Rectal smooth muscle tissue (tissue), 1 donor: ENCODE measurements at regions not wholly inside any gene's neighbourhood (a gene's known extent, or its start where the extent isn't known, plus 50 kb on each side); places are given as distances from the start of the nearest gene placed in this dataset.

Source experiments
- H3K27ac ChIP-seq: one replicate; pipeline ENCODE4 v1.7.0; 2013; ENCODE audit warnings: low read depth, low read length, inconsistent platforms
- H3K27me3 ChIP-seq: one replicate; pipeline ENCODE4 v1.7.0; 2013; ENCODE audit warnings: low read length; ENCODE audit not compliant: control insufficient read depth, insufficient read depth
- H3K36me3 ChIP-seq: one replicate; pipeline ENCODE4 v1.7.0; 2013; ENCODE audit warnings: low read length; ENCODE audit not compliant: control insufficient read depth, insufficient read depth
- H3K4me1 ChIP-seq: one replicate; pipeline ENCODE4 v1.7.0; 2013; ENCODE audit warnings: low read length; ENCODE audit not compliant: control insufficient read depth, insufficient read depth
- H3K4me3 ChIP-seq: one replicate; pipeline ENCODE4 v1.7.0; 2013; ENCODE audit warnings: low read length
- H3K9ac ChIP-seq: one replicate; pipeline ENCODE4 v1.7.0; 2013; ENCODE audit warnings: low read length

DNA sequence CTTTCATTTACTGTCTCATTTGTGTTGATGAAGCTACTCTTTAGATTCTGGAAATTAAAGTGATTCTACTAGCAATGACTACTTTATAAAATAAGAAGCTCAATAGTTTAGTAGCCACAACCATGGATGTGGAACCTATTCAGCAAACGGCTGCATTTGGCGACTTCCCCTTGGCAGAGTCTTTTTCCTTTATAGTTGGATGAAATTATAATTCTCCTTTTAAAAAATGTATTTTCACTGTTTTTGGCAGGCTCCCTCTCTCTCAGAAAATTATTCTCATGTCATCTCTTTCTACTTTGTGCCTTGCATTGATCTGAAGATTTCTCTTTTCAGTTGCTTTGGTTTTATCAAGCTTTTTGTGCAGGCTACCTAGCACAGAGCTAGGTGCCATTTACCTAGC, 50.6 kb upstream of the KCNN2 start:
- Histone ChIP-seq H3K27ac (no peak overlapping the region), H3K36me3 (no peaks in the 10 kb centered on the region), H3K4me3 (no peak overlapping the region), H3K4me1 (no peaks in the 10 kb centered on the region), H3K9ac (no peak overlapping the region), H3K27me3 (no peaks in the 10 kb centered on the region)

DNA sequence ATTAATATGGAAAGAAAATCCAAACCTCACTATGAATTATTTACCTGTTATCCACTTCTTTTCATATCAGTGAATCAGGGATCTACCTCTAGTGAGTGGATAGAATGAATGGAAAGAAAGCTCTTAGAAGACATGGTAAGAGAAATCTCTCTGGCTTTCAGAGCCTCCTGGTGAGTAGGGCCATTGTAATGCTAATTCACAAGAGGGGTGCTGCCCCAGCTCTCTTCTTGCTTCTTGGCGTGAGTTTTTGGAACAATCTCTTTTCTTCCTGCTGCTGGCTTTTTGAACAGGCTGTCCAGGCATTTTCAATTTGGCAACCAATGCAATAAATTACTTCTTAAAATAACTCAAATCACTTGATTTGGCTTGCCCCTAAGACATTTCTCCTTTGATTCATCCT, 49.9 kb upstream of the KCNN2 start:
- Histone ChIP-seq H3K27ac (no peak overlapping the region), H3K4me3 (no peak overlapping the region), H3K4me1 (no peaks in the 10 kb centered on the region), H3K27me3 (no peaks in the 10 kb centered on the region), H3K36me3 (no peaks in the 10 kb centered on the region), H3K9ac (no peak overlapping the region)
